ENCODE measurements at regions not wholly inside any gene's neighbourhood (a gene's known extent, or its start where the extent isn't known, plus 50 kb on each side); places are given as distances from the start of the nearest gene placed in this dataset.

- no peak overlapping the region for H3K4me3 ChIP-seq (ENCODE audit: control insufficient read depth, low read depth, low read length)
- no peak for TF ChIP-seq CTCF (IDR thresholded peaks at IDR 0.05; ENCODE audit: control insufficient read depth, insufficient read depth, low read depth, low read length, missing control alignments)
- no peak for DNase-seq (ENCODE audit: low read depth)
These were observed 267.4 kb upstream of the NRXN1 start for GRCh38 chr2:51299370-51299769.

GRCh38 chr2:51297488-51297887 lies 265.6 kb upstream of the NRXN1 start:
- no peak for TF ChIP-seq CTCF (IDR thresholded peaks at IDR 0.05; ENCODE audit: control insufficient read depth, insufficient read depth, low read depth, low read length, missing control alignments)

DNA sequence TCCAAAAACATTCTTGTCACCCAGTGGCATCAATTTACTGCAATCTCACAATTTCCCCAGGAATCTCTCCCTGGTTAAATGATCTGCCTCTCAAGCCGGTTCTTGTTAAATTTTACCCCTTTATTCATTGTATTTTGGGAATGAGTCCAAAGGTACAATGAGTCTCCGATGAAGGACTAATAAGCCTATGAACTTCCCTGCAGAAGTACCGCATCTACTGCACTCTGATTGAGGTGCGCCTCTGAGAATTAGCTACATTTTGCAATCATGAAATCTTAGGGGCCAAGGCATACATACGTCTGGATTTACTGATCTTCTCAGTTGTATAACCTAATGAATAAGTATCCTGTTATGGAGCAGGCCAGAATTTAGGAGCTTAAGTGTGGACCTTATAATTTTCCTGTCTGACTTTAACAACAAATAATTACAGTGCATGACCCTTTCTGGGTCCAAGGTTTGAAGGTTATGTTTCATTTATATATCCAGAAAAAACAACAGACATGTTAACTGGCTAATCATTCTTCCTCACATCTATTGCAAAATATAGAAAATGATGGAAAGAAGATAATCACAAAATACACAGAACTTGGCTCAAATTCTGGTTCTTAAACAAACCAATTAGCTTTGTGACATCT lies 261.8 kb upstream of the NRXN1 start:
- H3K4me3 ChIP-seq (ENCODE audit: control insufficient read depth, low read depth, low read length) = no peak overlapping the region
- no peak for DNase-seq (ENCODE audit: low read depth)
- TF ChIP-seq CTCF (IDR thresholded peaks at IDR 0.05; ENCODE audit: control insufficient read depth, insufficient read depth, low read depth, low read length, missing control alignments) = no peak

More at GRCh38 chr2:51297488-51297887, 265.6 kb upstream of the NRXN1 start:
- no peak for DNase-seq (ENCODE audit: low read depth)
- H3K4me3 ChIP-seq (ENCODE audit: control insufficient read depth, low read depth, low read length) = no peak overlapping the region

DNA sequence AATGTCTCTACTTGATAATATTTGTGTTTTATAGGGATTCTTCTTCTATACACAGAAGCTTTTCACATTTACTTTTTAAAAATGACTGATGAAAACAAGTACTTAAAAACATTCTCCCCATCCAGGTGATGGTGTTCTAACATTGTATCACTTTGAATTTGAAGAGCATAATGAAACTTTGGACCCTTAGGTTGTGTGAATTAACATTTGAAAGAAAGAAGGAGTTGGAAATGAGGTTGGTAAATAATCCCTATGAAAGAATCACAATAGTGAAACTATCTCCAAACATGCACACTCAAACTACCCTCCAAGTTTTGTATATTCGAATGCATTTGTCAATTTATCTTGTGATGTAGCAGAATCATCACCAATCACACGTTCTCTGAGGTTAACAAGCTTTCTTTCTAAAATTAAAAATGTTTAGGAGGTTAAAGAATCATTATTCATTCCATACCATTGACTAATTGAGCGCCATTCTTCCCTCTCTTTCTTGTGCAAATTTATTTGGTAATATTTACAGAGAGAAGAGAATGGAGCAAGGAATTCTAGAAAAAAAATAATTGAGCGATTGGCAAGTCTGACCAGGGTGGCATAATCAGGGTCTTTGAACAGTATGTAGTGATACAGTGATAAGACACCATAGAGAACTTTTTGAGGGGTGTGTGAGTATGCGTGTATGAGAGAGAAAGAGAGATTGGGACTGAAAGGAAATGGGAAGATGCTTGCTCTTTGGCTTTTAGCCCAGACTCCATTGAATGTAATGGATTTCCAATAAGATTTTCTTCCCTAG lies 260.0 kb upstream of the NRXN1 start:
- no peak for DNase-seq (ENCODE audit: low read depth)
- H3K4me3 ChIP-seq (ENCODE audit: control insufficient read depth, low read depth, low read length) = no peak overlapping the region
- no peak for TF ChIP-seq CTCF (IDR thresholded peaks at IDR 0.05; ENCODE audit: control insufficient read depth, insufficient read depth, low read depth, low read length, missing control alignments)

DNA sequence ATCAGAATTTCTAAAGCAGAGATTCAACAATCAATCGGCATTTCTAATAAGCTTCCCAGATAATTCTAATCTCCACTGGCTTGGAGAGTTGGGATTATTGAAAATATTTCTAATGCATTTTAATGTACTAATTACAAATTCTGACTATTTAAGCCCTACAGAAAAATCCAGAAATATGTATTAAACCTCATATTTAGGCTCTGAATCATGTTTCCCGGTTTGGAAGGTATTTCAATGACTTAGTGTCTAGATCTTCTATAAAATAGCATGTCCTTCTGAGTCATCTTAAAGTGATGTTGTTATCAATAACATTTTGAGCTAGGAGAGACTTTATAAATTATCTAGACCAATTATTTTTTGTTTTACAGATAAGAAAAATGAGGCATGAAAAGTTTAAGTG lies 258.8 kb upstream of the NRXN1 start:
- no peak overlapping the region for H3K4me3 ChIP-seq (ENCODE audit: control insufficient read depth, low read depth, low read length)
- DNase-seq (ENCODE audit: low read depth) = no peak
- no peak for TF ChIP-seq CTCF (IDR thresholded peaks at IDR 0.05; ENCODE audit: control insufficient read depth, insufficient read depth, low read depth, low read length, missing control alignments)

GRCh38 chr2:51289045-51289444 lies 257.1 kb upstream of the NRXN1 start:
- no peak for TF ChIP-seq CTCF (IDR thresholded peaks at IDR 0.05; ENCODE audit: control insufficient read depth, insufficient read depth, low read depth, low read length, missing control alignments)
- DNase-seq (ENCODE audit: low read depth) = no peak
- H3K4me3 ChIP-seq (ENCODE audit: control insufficient read depth, low read depth, low read length) = no peak overlapping the region
